HCT116 (cell line): ENCODE measurements at regions not wholly inside any gene's neighbourhood (a gene's known extent, or its start where the extent isn't known, plus 50 kb on each side); places are given as distances from the start of the nearest gene placed in this dataset.

Experiments
- ATAC-seq: fragments of 200-7000 bp; cut with Tn5 transposase; 2 replicates; pipeline ENCODE4 v1.9.1; 2020; ENCODE audit warnings: mild to moderate bottlenecking, moderate library complexity
- BruUV-seq: library from RNA; stranded (reverse); fragments of 400-500 nt; replicated peaks from 2 replicates; lab custom pipeline; 2021; lab: Mats Ljungman, UMichigan
- CTCF ChIA-PET: fragments of 300-600 bp; sonication (Branson Sonifier 250); formaldehyde crosslinking; loops from one replicate; lab custom pipeline; 2021; ENCODE audit warnings: antibody characterized with exemption; lab: Charles Lee
- POLR2A ChIA-PET: fragments of 300-600, 350-600 bp; sonication (Branson Sonifier 250); formaldehyde crosslinking; loops from one replicate; lab custom pipeline; 2021; ENCODE audit warnings: antibody characterized with exemption; lab: Charles Lee
- RAD21 ChIA-PET, 2 experiments: fragments of 300-600 bp; sonication (Branson Sonifier 250); formaldehyde crosslinking; loops; one replicate each; lab custom pipeline; 2023; ENCODE audit warnings: low total read pairs in 2 of 2; ENCODE audit not compliant: uncharacterized antibody in 2 of 2, unreplicated experiment in 2 of 2, low non-redundant PET in 1 of 2; lab: Charles Lee
- DNase-seq: peaks from one replicate; pipeline ENCODE4 v3.0.0-alpha.2; 2010; ENCODE audit warnings: low read depth, low spot score
- H2AFZ ChIP-seq: fragments of 200-600 bp; shearing (Covaris generic), sonication (generic); 2 replicates; pipeline ENCODE4 v1.6.1; 2017; ENCODE audit warnings: low read depth, mixed run types, mixed read lengths, antibody characterized with exemption, low read length; ENCODE audit not compliant: poor library complexity, severe bottlenecking
- H3K27ac ChIP-seq: 2 replicates; pipeline ENCODE4 v1.5.1; 2012; ENCODE audit warnings: low read depth, low read length
- H3K27me3 ChIP-seq: fragments of 200-600 bp; sonication (generic); 2 replicates; pipeline ENCODE4 v1.6.1; 2016; ENCODE audit warnings: mixed run types, low read length, mixed read lengths; ENCODE audit not compliant: insufficient read depth
- H3K36me3 ChIP-seq, 2 experiments: fragments of 200-500 bp in 1 of 2; fragments of 200-600 bp in 1 of 2; sonication (Bioruptor generic) in 1 of 2; sonication (generic) in 1 of 2; 2 replicates each; pipeline versions ENCODE4 v1.5.1 to v1.6.1; 2014 to 2016; ENCODE audit warnings: low read length in 2 of 2, inconsistent platforms in 1 of 2, mixed read lengths in 1 of 2, mixed run types in 1 of 2; ENCODE audit not compliant: insufficient read depth in 2 of 2, control insufficient read depth in 1 of 2
- H3K4me1 ChIP-seq, 2 experiments: fragments of 200-600 bp in 1 of 2; sonication (generic) in 1 of 2; 2 replicates each; pipeline versions ENCODE4 v1.5.1 to v1.6.1; 2012 to 2017; ENCODE audit warnings: low read length in 2 of 2, inconsistent platforms in 1 of 2, mild to moderate bottlenecking in 1 of 2, mixed read lengths in 1 of 2, mixed run types in 1 of 2, moderate library complexity in 1 of 2; ENCODE audit not compliant: insufficient read depth in 2 of 2, control insufficient read depth in 1 of 2
- H3K4me2 ChIP-seq: fragments of 200-600 bp; sonication (generic); 2 replicates; pipeline ENCODE4 v1.6.1; 2017; ENCODE audit warnings: mixed run types, low read length, mixed read lengths
- H3K4me3 ChIP-seq, 2 experiments: fragments of 200-600 bp in 1 of 2; sonication (generic) in 1 of 2; replicated peaks in 1 of 2; 2 replicates each; pipeline ENCODE4 v1.5.1; 2011 to 2016; ENCODE audit warnings: low read length in 2 of 2, control low read depth in 1 of 2, low read depth in 1 of 2, mild to moderate bottlenecking in 1 of 2, mixed read lengths in 1 of 2, mixed run types in 1 of 2
- H3K79me2 ChIP-seq: fragments of 200-600 bp; sonication (generic); 2 replicates; pipeline ENCODE4 v1.6.1; 2017; ENCODE audit warnings: mild to moderate bottlenecking, mixed run types, low read length, moderate library complexity, mixed read lengths; ENCODE audit not compliant: insufficient read depth
- H3K9ac ChIP-seq: fragments of 200-600 bp; sonication (generic); 2 replicates; pipeline ENCODE4 v1.6.1; 2016; ENCODE audit warnings: low read length, mixed read lengths
- H3K9me2 ChIP-seq: fragments of 200-600 bp; sonication (generic), shearing (Covaris generic); 2 replicates; pipeline ENCODE4 v1.6.1; 2017; ENCODE audit warnings: mixed run types, mild to moderate bottlenecking, moderate library complexity; ENCODE audit not compliant: insufficient read depth
- H3K9me3 ChIP-seq, 2 experiments: fragments of 200-500 bp in 1 of 2; fragments of 200-600 bp in 1 of 2; sonication (Bioruptor generic) in 1 of 2; sonication (generic) in 1 of 2; 2 replicates each; pipeline ENCODE4 v1.6.1; 2014 to 2017; ENCODE audit warnings: low read length in 2 of 2, mixed read lengths in 2 of 2, inconsistent platforms in 1 of 2, low read depth in 1 of 2, mild to moderate bottlenecking in 1 of 2, mixed run types in 1 of 2, moderate library complexity in 1 of 2; ENCODE audit not compliant: control insufficient read depth in 1 of 2, insufficient read depth in 1 of 2
- H4K20me1 ChIP-seq: fragments of 200-600 bp; sonication (generic), shearing (Covaris generic); 2 replicates; pipeline ENCODE4 v1.6.1; 2017; ENCODE audit warnings: mixed run types, mild to moderate bottlenecking, moderate library complexity; ENCODE audit not compliant: insufficient read depth
- CBX3 ChIP-seq: IDR thresholded peaks from 2 replicates; pipeline ENCODE4 v1.6.1; 2012; ENCODE audit warnings: low read depth
- CEBPB ChIP-seq: IDR thresholded peaks from 2 replicates; pipeline ENCODE4 v1.6.1; 2012; ENCODE audit warnings: low read depth
- EGR1 ChIP-seq: IDR thresholded peaks from 2 replicates; pipeline ENCODE4 v1.6.1; 2012; ENCODE audit warnings: low read depth
- ELF1 ChIP-seq: IDR thresholded peaks from 2 replicates; pipeline ENCODE4 v1.6.1; 2012; ENCODE audit warnings: low read depth, borderline replicate concordance
- EZH2 ChIP-seq: fragments of 200-600 bp; sonication (generic); IDR thresholded peaks from 2 replicates; pipeline ENCODE4 v1.6.1; 2017; ENCODE audit warnings: antibody characterized with exemption, mixed run types
- EZH2phosphoT487 ChIP-seq: fragments of 200-600 bp; IDR thresholded peaks from 2 replicates; pipeline ENCODE4 v1.6.1; 2018; ENCODE audit warnings: antibody characterized with exemption, borderline replicate concordance
- FOSL1 ChIP-seq: IDR thresholded peaks from 2 replicates; pipeline ENCODE4 v1.6.1; 2012; ENCODE audit warnings: low read depth
- JUND ChIP-seq: IDR thresholded peaks from 2 replicates; pipeline ENCODE4 v1.6.1; 2012
- POLR2A ChIP-seq: IDR thresholded peaks from 2 replicates; pipeline ENCODE4 v1.7.0; 2011; ENCODE audit warnings: borderline replicate concordance; ENCODE audit not compliant: insufficient read depth, insufficient read length; ENCODE audit errors: extremely low read depth
- POLR2AphosphoS5 ChIP-seq: IDR thresholded peaks from 2 replicates; pipeline ENCODE4 v1.6.1; 2011; ENCODE audit warnings: mild to moderate bottlenecking, low read depth, low read length, moderate library complexity
- RAD21 ChIP-seq: IDR thresholded peaks from 2 replicates; pipeline ENCODE4 v1.6.1; 2012; ENCODE audit warnings: low read depth, mild to moderate bottlenecking
- SIN3A ChIP-seq: IDR thresholded peaks from 2 replicates; pipeline ENCODE4 v1.6.1; 2012; ENCODE audit warnings: low read depth
- SP1 ChIP-seq: IDR thresholded peaks from 2 replicates; pipeline ENCODE4 v1.6.1; 2012; ENCODE audit warnings: low read depth
- SRF ChIP-seq: IDR thresholded peaks from 2 replicates; pipeline ENCODE4 v1.6.1; 2012; ENCODE audit warnings: low read depth
- TCF7L2 ChIP-seq: IDR thresholded peaks from 2 replicates; pipeline ENCODE4 v1.7.0; 2011; ENCODE audit warnings: borderline replicate concordance, inconsistent platforms; ENCODE audit not compliant: insufficient read depth, insufficient read length; ENCODE audit errors: extremely low read depth
- YY1 ChIP-seq: IDR thresholded peaks from 2 replicates; pipeline ENCODE4 v1.6.1; 2011; ENCODE audit warnings: low read length, low read depth, moderate library complexity, mild to moderate bottlenecking; ENCODE audit not compliant: insufficient replicate concordance; ENCODE audit errors: extremely low read depth
- ZFX ChIP-seq: fragments of 450-650 bp; IDR thresholded peaks from 2 replicates; pipeline ENCODE4 v1.6.1; 2017
- intact Hi-C: fragments of 100-400 bp; cut with micrococcal nuclease; formaldehyde crosslinking; loops from 2 replicates; pipeline ENCODE4 v1.10.0; 2022
- TF ChIP-seq, protein P1 (sequence below): IDR thresholded peaks from 2 replicates; pipeline ENCODE4 v1.6.1; 2012
- TF ChIP-seq, protein P2 (sequence below): IDR thresholded peaks from 2 replicates; pipeline ENCODE4 v1.6.1; 2012; ENCODE audit warnings: low read depth
- TF ChIP-seq, protein P3 (sequence below): IDR thresholded peaks from 2 replicates; pipeline ENCODE4 v1.6.1; 2012

DNA sequence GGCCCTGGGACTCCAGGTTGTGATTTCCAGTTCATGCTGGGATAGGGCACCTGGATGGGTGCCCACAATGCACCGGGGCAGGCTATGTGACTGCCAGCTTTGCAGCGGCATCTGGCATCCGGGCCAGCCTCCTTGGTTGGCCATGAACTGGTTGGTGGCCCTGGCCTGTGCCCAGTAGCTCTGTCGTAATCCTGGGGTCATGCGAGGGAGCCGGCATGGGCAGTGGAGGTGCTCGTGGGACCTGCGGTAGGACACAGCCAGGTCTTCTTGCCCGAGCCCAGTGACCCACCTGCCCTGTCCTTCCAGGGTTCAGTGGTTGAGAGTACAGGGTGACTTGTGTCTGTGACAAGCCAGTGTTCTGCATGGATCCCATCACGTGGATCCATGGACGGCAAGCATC, 237.9 kb downstream of the SNRPN start:
- Histone ChIP-seq H3K4me3 (no peak overlapping the region), H3K79me2 (no peaks in the 10 kb centered on the region), H3K9ac (no peak overlapping the region), H4K20me1 (no peaks in the 10 kb centered on the region), H3K9me3 (peaks cover 0 to 31% of the 10 kb centered on the region in 2 experiments; a peak in 2 of 4 replicates), H3K4me1 (no peaks in the 10 kb centered on the region), H3K27me3 (no peaks in the 10 kb centered on the region), H3K9me2 (no peaks in the 10 kb centered on the region), H3K36me3 (no peaks in the 10 kb centered on the region), H3K4me2 (no peak overlapping the region), H2AFZ (no peak overlapping the region), H3K27ac (no peak overlapping the region)
- intact Hi-C loops, result no loop called here
- DNase-seq (no peak), ATAC-seq (no peak)
- no peak for TF ChIP-seq SP1
- TF ChIP-seq EZH2phosphoT487, result no peak
- no peak for TF ChIP-seq FOSL1
- no peak for TF ChIP-seq YY1
- TF ChIP-seq, protein P1, sequence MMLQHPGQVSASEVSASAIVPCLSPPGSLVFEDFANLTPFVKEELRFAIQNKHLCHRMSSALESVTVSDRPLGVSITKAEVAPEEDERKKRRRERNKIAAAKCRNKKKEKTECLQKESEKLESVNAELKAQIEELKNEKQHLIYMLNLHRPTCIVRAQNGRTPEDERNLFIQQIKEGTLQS, result no peak
- TF ChIP-seq JUND, result no peak
- no peak for TF ChIP-seq ZFX
- TF ChIP-seq RAD21, result no peak
- no peak for TF ChIP-seq ELF1
- TF ChIP-seq POLR2A, result no peak
- TF ChIP-seq EZH2, result no peak
- TF ChIP-seq EGR1, result no peak
- TF ChIP-seq TCF7L2, result no peak
- no peak for TF ChIP-seq SRF
- no peak for TF ChIP-seq SIN3A
- TF ChIP-seq, protein P2, sequence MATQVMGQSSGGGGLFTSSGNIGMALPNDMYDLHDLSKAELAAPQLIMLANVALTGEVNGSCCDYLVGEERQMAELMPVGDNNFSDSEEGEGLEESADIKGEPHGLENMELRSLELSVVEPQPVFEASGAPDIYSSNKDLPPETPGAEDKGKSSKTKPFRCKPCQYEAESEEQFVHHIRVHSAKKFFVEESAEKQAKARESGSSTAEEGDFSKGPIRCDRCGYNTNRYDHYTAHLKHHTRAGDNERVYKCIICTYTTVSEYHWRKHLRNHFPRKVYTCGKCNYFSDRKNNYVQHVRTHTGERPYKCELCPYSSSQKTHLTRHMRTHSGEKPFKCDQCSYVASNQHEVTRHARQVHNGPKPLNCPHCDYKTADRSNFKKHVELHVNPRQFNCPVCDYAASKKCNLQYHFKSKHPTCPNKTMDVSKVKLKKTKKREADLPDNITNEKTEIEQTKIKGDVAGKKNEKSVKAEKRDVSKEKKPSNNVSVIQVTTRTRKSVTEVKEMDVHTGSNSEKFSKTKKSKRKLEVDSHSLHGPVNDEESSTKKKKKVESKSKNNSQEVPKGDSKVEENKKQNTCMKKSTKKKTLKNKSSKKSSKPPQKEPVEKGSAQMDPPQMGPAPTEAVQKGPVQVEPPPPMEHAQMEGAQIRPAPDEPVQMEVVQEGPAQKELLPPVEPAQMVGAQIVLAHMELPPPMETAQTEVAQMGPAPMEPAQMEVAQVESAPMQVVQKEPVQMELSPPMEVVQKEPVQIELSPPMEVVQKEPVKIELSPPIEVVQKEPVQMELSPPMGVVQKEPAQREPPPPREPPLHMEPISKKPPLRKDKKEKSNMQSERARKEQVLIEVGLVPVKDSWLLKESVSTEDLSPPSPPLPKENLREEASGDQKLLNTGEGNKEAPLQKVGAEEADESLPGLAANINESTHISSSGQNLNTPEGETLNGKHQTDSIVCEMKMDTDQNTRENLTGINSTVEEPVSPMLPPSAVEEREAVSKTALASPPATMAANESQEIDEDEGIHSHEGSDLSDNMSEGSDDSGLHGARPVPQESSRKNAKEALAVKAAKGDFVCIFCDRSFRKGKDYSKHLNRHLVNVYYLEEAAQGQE, result no peak
- no peak for TF ChIP-seq CBX3
- no peak for TF ChIP-seq POLR2AphosphoS5
- TF ChIP-seq, protein P3, sequence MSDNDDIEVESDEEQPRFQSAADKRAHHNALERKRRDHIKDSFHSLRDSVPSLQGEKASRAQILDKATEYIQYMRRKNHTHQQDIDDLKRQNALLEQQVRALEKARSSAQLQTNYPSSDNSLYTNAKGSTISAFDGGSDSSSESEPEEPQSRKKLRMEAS, result no peak
- TF ChIP-seq CEBPB, result no peak
- BruUV-seq, result no TSS peak
- RAD21 ChIA-PET, result no interaction called here
- CTCF ChIA-PET, result no interaction called here
- POLR2A ChIA-PET, result no interaction called here
